K562 (cell line): ENCODE measurements at regions not wholly inside any gene's neighbourhood (a gene's known extent, or its start where the extent isn't known, plus 50 kb on each side); places are given as distances from the start of the nearest gene placed in this dataset.

Experiments used
- ATAC-seq: fragments of 200-7000 bp; cut with Tn5 transposase; 3 replicates; pipeline ENCODE4 v1.9.1; 2020; ENCODE audit warnings: moderate library complexity
- BruUV-seq: library from RNA; stranded (reverse); fragments of 400-500 nt; replicated peaks from 2 replicates; lab custom pipeline; 2021; lab: Mats Ljungman, UMichigan
- CTCF ChIA-PET: fragments of 300-600 bp; formaldehyde crosslinking; extraction: SDS; loops from one replicate; lab custom pipeline; 2021; ENCODE audit warnings: low intra/inter-chr PET ratio; lab: Yijun Ruan, JAX
- POLR2A ChIA-PET: fragments of 300-600, 350-650 bp; sonication (Branson Sonifier 250); formaldehyde crosslinking; extraction: SDS; loops from one replicate; lab custom pipeline; 2021; ENCODE audit warnings: antibody characterized with exemption, inconsistent platforms; lab: Yijun Ruan, JAX
- DNase-seq, 4 experiments: peaks; one replicate each; pipeline versions ENCODE4 v3.0.0 to v3.0.0-alpha.2; 2011 to 2018; ENCODE audit warnings: low spot score in 3 of 4, mixed read lengths in 3 of 4; ENCODE audit errors: extremely low read depth in 1 of 4
- FAIRE-seq: peaks from 2 replicates; lab custom pipeline; 2011; peaks lifted over from hg19 to GRCh38; lab: Jason Lieb, UNC
- H2AFZ ChIP-seq: 2 replicates; pipeline ENCODE4 v1.6.0; 2011; ENCODE audit warnings: low read depth, low read length, control low read depth, inconsistent platforms
- H3K27ac ChIP-seq: fragments of 200-600 bp; 3 replicates; pipeline ENCODE4 v1.8.0; 2011; ENCODE audit warnings: low read depth, mild to moderate bottlenecking, control low read depth, inconsistent platforms, low read length, moderate library complexity, mixed read lengths; ENCODE audit errors: extremely low read depth
- H3K27me3 ChIP-seq, 2 experiments: fragments of 300-600 bp in 1 of 2; 2 replicates in 1 of 2; 3 replicates in 1 of 2; pipeline versions ENCODE4 v1.6.0 to v1.8.0; 2011; ENCODE audit warnings: inconsistent platforms in 2 of 2, low read length in 2 of 2, mild to moderate bottlenecking in 1 of 2, mixed read lengths in 1 of 2, moderate library complexity in 1 of 2; ENCODE audit not compliant: control insufficient read depth in 2 of 2, insufficient read depth in 2 of 2
- H3K36me3 ChIP-seq: fragments of 300-600 bp; 3 replicates; pipeline ENCODE4 v1.8.0; 2011; ENCODE audit warnings: mild to moderate bottlenecking, low read length, inconsistent platforms; ENCODE audit not compliant: control insufficient read depth, insufficient read depth
- H3K4me1 ChIP-seq, 2 experiments: fragments of 200-600 bp in 1 of 2; replicated peaks in 1 of 2; 2 replicates in 1 of 2; 3 replicates in 1 of 2; pipeline versions ENCODE4 v1.5.1 to v1.8.0; 2011; ENCODE audit warnings: inconsistent platforms in 2 of 2, low read length in 2 of 2, mild to moderate bottlenecking in 1 of 2, mixed read lengths in 1 of 2, moderate library complexity in 1 of 2; ENCODE audit not compliant: control insufficient read depth in 2 of 2, insufficient read depth in 2 of 2
- H3K4me2 ChIP-seq: 2 replicates; pipeline ENCODE4 v1.6.1; 2011; ENCODE audit warnings: low read length, control low read depth, inconsistent platforms, mixed read lengths; ENCODE audit not compliant: insufficient read depth
- H3K4me3 ChIP-seq: fragments of 200-600 bp; sonication (generic), shearing (Covaris generic); 2 replicates; pipeline ENCODE4 v1.5.1; 2016; ENCODE audit warnings: control low read depth, inconsistent platforms
- H3K79me2 ChIP-seq: fragments of 200-600 bp; 3 replicates; pipeline ENCODE4 v1.8.0; 2011; ENCODE audit warnings: low read length, inconsistent platforms; ENCODE audit not compliant: control insufficient read depth, insufficient read depth
- H3K9ac ChIP-seq, 2 experiments: 2 replicates each; pipeline versions ENCODE4 v1.6.0 to v1.6.1; 2011; ENCODE audit warnings: low read depth in 2 of 2, low read length in 2 of 2, control low read depth in 1 of 2, inconsistent platforms in 1 of 2, mild to moderate bottlenecking in 1 of 2, mixed read lengths in 1 of 2; ENCODE audit not compliant: insufficient read depth in 1 of 2
- H3K9me1 ChIP-seq: one replicate; pipeline ENCODE4 v1.6.0; 2011; ENCODE audit warnings: inconsistent platforms, mild to moderate bottlenecking, low read length, moderate library complexity; ENCODE audit not compliant: control insufficient read depth, insufficient read depth
- H3K9me3 ChIP-seq: replicated peaks from 2 replicates; pipeline ENCODE4 v1.5.1; 2011; ENCODE audit warnings: low read depth, low read length, inconsistent platforms; ENCODE audit not compliant: control insufficient read depth, insufficient read depth
- H4K20me1 ChIP-seq: replicated peaks from 2 replicates; pipeline ENCODE4 v1.6.1; 2011; ENCODE audit warnings: low read length, inconsistent platforms, mixed read lengths; ENCODE audit not compliant: control insufficient read depth, insufficient read depth
- FOXA3 ChIP-seq, 2 experiments: fragments of 450-650 bp in 1 of 2; sonication (generic) in 1 of 2; formaldehyde crosslinking; IDR thresholded peaks in 1 of 2; conservative IDR thresholded peaks in 1 of 2; 2 replicates each; pipeline versions ENCODE4 v1.4.0 to v1.8.0; 2020 to 2022; ENCODE audit warnings: mild to moderate bottlenecking in 2 of 2, missing genetic modification reagents in 1 of 2
- MCM2 ChIP-seq: fragments of 450-650 bp; IDR thresholded peaks from 2 replicates; pipeline ENCODE4 v1.6.1; 2017; ENCODE audit warnings: low read depth, mild to moderate bottlenecking
- MYBL2 ChIP-seq, 2 experiments: fragments of 450-650 bp in 1 of 2; sonication (generic) in 1 of 2; formaldehyde crosslinking in 1 of 2; IDR thresholded peaks; 2 replicates each; pipeline versions ENCODE4 v1.6.1 to v1.8.1; 2017 to 2022; ENCODE audit warnings: borderline replicate concordance in 1 of 2, inconsistent platforms in 1 of 2, low read depth in 1 of 2, mild to moderate bottlenecking in 1 of 2, missing genetic modification reagents in 1 of 2, moderate library complexity in 1 of 2
- NCOA1 ChIP-seq: fragments of 450-650 bp; IDR thresholded peaks from 2 replicates; pipeline ENCODE4 v1.6.1; 2016; ENCODE audit warnings: low read depth
- PHF8 ChIP-seq: fragments of 200-600 bp; sonication (generic); IDR thresholded peaks from 2 replicates; pipeline ENCODE4 v1.6.1; 2012; ENCODE audit warnings: mixed run types, mild to moderate bottlenecking, inconsistent platforms, low read length, moderate library complexity, borderline replicate concordance
- SMARCE1 ChIP-seq: fragments of 450-650 bp; IDR thresholded peaks from 2 replicates; pipeline ENCODE4 v1.7.1; 2016; ENCODE audit warnings: mild to moderate bottlenecking
- ZNF609 ChIP-seq: sonication (generic); formaldehyde crosslinking; IDR thresholded peaks from 2 replicates; pipeline ENCODE4 v1.8.1; 2023; ENCODE audit warnings: missing genetic modification reagents, mild to moderate bottlenecking, borderline replicate concordance
- WGBS: fragments of 100-300 bp; shearing (Covaris generic); methylation state at CpG from one replicate; pipeline ENCODE4 v1.1.6; 2016; ENCODE audit warnings: low coverage, mixed read lengths; ENCODE audit not compliant: insufficient coverage; ENCODE audit errors: missing lambda C conversion rate; 5-methylcytosine and 5-hydroxymethylcytosine counted together
- in situ Hi-C: fragments of 300-500 bp; cut with MboI; formaldehyde crosslinking; loops from 4 replicates; pipeline ENCODE4 v1.15.0; 2018; ENCODE audit warnings: inconsistent platforms, mixed read lengths
- intact Hi-C: fragments of 100-400 bp; cut with micrococcal nuclease; formaldehyde crosslinking; loops from 2 replicates; pipeline ENCODE4 v1.14.2; 2022

- H3K9ac ChIP-seq, result no peak overlapping the region
- H3K79me2 ChIP-seq, result no peaks in the 10 kb centered on the region
- no peaks in the 10 kb centered on the region for H3K36me3 ChIP-seq
- intact Hi-C loops, result no loop called here
- DNase-seq (no peak), ATAC-seq (no peak), FAIRE-seq (no peak)
- no peaks in the 10 kb centered on the region for H3K4me1 ChIP-seq
- 0% methylated on average over 13 of the region's 21 CpGs for WGBS
- H3K9me1 ChIP-seq, result no peaks in the 10 kb centered on the region
- POLR2A ChIA-PET, result no interaction called here
- no peak overlapping the region for H3K4me2 ChIP-seq
- H3K27ac ChIP-seq, result no peak overlapping the region
- no peaks in the 10 kb centered on the region for H3K9me3 ChIP-seq
- no peak overlapping the region for H3K4me3 ChIP-seq
- no peak for TF ChIP-seq ZNF609
- TF ChIP-seq SMARCE1, result no peak
- TF ChIP-seq MCM2, result no peak
- no peak for TF ChIP-seq FOXA3 (CRISPR knock-in tag; conservative IDR thresholded peaks at IDR 0.05 in 1 of 2, IDR thresholded peaks at IDR 0.05 in 1 of 2)
- no peak for TF ChIP-seq NCOA1
- no peak for TF ChIP-seq PHF8
- TF ChIP-seq MYBL2 (IDR thresholded peaks at IDR 0.05; ENCODE audit: low read depth), result no peak
- TF ChIP-seq MYBL2 (CRISPR knock-in tag; IDR thresholded peaks at IDR 0.05; ENCODE audit: borderline replicate concordance), result no peak
- H3K27me3 ChIP-seq, result peaks cover 0 to 1% of the 10 kb centered on the region in 2 experiments; a peak in 1 of 5 replicates
- no peak overlapping the region for H2AFZ ChIP-seq
- in situ Hi-C loops, result no loop called here
- H4K20me1 ChIP-seq, result no peaks in the 10 kb centered on the region
- BruUV-seq, result no TSS peak
- CTCF ChIA-PET, result no interaction called here
Measured at GRCh38 chr22:48872271-48873190, 955.1 kb downstream of the BRD1 start.
